Adipocyte (in vitro differentiated cells): ENCODE measurements at regions not wholly inside any gene's neighbourhood (a gene's known extent, or its start where the extent isn't known, plus 50 kb on each side); places are given as distances from the start of the nearest gene placed in this dataset.

Source experiments
- DNase-seq: peaks from one replicate; pipeline ENCODE4 v3.0.0-alpha.2; 2015; ENCODE audit warnings: low read depth
- H3K27me3 ChIP-seq: replicated peaks from 2 replicates; pipeline ENCODE4 v1.7.0; 2013; ENCODE audit warnings: mild to moderate bottlenecking, low read length, moderate library complexity; ENCODE audit not compliant: control insufficient read depth, insufficient read depth
- H3K36me3 ChIP-seq: 2 replicates; pipeline ENCODE4 v1.7.0; 2013; ENCODE audit warnings: low read length, mild to moderate bottlenecking, moderate library complexity; ENCODE audit not compliant: control insufficient read depth, insufficient read depth, severe bottlenecking
- H3K4me1 ChIP-seq: 2 replicates; pipeline ENCODE4 v1.7.0; 2013; ENCODE audit warnings: mild to moderate bottlenecking, low read length, moderate library complexity; ENCODE audit not compliant: control insufficient read depth, insufficient read depth
- H3K4me3 ChIP-seq: 2 replicates; pipeline ENCODE4 v1.7.0; 2013; ENCODE audit warnings: mild to moderate bottlenecking, low read length, moderate library complexity
- H3K9ac ChIP-seq: 2 replicates; pipeline ENCODE4 v1.7.0; 2013; ENCODE audit warnings: mild to moderate bottlenecking, low read length, moderate library complexity
- H3K9me3 ChIP-seq: 2 replicates; pipeline ENCODE4 v1.7.0; 2013; ENCODE audit warnings: mild to moderate bottlenecking, low read length, moderate library complexity; ENCODE audit not compliant: control insufficient read depth

DNA sequence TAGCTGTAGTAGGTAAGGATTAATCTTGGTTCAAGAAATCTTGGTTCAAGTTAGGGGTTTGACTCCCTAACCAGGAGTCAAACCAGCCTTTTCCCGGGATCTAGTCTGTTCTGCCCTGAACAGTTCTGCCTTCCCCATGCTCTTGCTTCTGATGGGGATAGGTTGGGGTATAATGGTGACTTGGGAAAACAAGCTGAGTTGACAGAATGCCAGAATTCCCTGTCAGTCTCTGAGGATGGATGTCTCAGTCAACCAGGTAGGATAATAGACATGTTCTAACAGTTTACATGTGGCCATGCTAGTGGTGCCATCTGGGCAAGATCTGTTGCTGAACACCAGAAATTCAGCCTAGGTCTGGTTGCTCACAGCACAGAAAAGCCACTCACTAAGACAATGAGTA is 51.4 kb downstream of the RAB40AL start:
- DNase-seq = no peak
- no peak overlapping the region for H3K4me3 ChIP-seq
- H3K9me3 ChIP-seq = peaks cover 17% of the 10 kb centered on the region
- H3K4me1 ChIP-seq = peaks cover 5% of the 10 kb centered on the region
- H3K9ac ChIP-seq = no peak overlapping the region
- H3K36me3 ChIP-seq = no peaks in the 10 kb centered on the region
- peaks cover 31% of the 10 kb centered on the region for H3K27me3 ChIP-seq

DNA sequence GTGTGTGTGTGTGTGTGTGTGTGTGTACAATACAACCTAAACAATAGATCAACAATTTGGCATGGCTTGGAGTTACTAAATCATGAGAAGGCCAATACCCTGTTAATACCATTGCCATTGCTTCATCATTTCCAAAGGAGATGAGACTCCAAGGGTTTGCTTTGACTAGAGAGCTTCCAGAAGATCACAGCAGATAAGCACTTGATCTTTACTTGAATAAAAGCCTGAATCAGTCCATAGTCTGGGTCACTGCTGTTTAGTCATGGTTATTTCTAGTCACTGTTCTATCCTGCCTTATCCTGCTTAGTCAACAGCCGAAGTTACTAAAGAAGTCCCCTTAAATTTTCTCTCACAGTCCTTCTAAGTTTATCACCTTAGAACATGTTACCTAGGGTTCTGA is 58.2 kb downstream of the RAB40AL start:
- peaks cover 8% of the 10 kb centered on the region for H3K9me3 ChIP-seq
- H3K36me3 ChIP-seq = no peaks in the 10 kb centered on the region
- H3K27me3 ChIP-seq = peaks cover 14% of the 10 kb centered on the region
- H3K4me3 ChIP-seq = no peak overlapping the region
- peak; percentile 32 for DNase-seq
- no peak overlapping the region for H3K9ac ChIP-seq
- H3K4me1 ChIP-seq = no peaks in the 10 kb centered on the region

DNA sequence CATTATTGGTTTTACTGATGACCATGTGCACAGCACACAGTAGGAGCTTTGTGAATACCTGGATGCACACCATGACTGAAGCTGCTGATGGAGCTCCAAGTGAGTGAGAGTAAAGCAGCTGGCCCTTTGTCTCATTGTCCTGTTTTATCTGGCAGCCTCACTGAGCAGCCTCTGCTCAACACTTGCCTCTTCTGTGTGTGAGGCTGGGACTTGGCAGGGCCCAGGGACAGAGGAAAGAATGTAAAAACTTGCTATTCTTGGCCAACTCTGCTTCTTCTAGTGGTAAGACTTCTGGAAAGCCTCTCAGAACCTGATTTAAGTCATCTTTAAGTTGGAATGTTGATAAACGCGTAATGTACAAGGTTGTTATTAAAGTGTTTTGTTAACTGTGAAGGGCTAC is 61.4 kb downstream of the BEX1 start:
- no peak overlapping the region for H3K9ac ChIP-seq

More for the DNA sequence above, 61.4 kb downstream of the BEX1 start:
- no peaks in the 10 kb centered on the region for H3K9me3 ChIP-seq
- DNase-seq = peak; percentile 42
- H3K27me3 ChIP-seq = peaks cover 23% of the 10 kb centered on the region
- H3K4me3 ChIP-seq = no peak overlapping the region
- H3K4me1 ChIP-seq = no peaks in the 10 kb centered on the region
- no peaks in the 10 kb centered on the region for H3K36me3 ChIP-seq
